Esophagus muscularis mucosa (tissue), 4 donors: ENCODE measurements at regions not wholly inside any gene's neighbourhood (a gene's known extent, or its start where the extent isn't known, plus 50 kb on each side); places are given as distances from the start of the nearest gene placed in this dataset.
"Not testable (repeated sequence)": the region's sequence is repeated elsewhere in the genome, so short reads cannot be mapped to it uniquely, and the experiment has no call there.

Source experiments
- DNase-seq: peaks from one replicate; pipeline ENCODE4 v3.0.0-alpha.2; 2017; ENCODE audit errors: extremely low spot score
- H3K27ac ChIP-seq, 4 donors: fragments of 200-600 bp; sonication (generic); replicated peaks in 1 of 4; 1 replicate in 3 of 4; 2 replicates in 1 of 4; pipeline ENCODE4 v1.5.1; 2016 to 2019; ENCODE audit warnings: mild to moderate bottlenecking in 1 of 4
- H3K27me3 ChIP-seq, 4 donors: fragments of 200-600 bp; sonication (generic); one replicate each; pipeline versions ENCODE4 v1.5.1 to v1.6.0; 2016 to 2019
- H3K36me3 ChIP-seq, 4 donors: fragments of 200-600 bp; sonication (generic); one replicate each; pipeline ENCODE4 v1.5.1; 2016 to 2019
- H3K4me1 ChIP-seq, 4 donors: fragments of 200-600 bp; sonication (generic); one replicate each; pipeline ENCODE4 v1.5.1; 2016 to 2019
- H3K4me3 ChIP-seq, 4 donors: fragments of 200-600 bp; sonication (generic); 1 replicate in 2 of 4; 2 replicates in 2 of 4; pipeline ENCODE4 v1.5.1; 2016 to 2019; ENCODE audit warnings: mild to moderate bottlenecking in 4 of 4, moderate library complexity in 1 of 4
- H3K9me3 ChIP-seq, 4 donors: fragments of 200-600 bp; sonication (generic); 1 replicate in 3 of 4; 2 replicates in 1 of 4; pipeline ENCODE4 v1.5.1; 2016 to 2019
- EP300 ChIP-seq: sonication (generic); formaldehyde crosslinking; IDR thresholded peaks from one replicate; pipeline ENCODE4 v1.6.1; 2017; ENCODE audit warnings: antibody characterized with exemption
- POLR2A ChIP-seq: fragments of 450-650 bp; IDR thresholded peaks from one replicate; pipeline ENCODE4 v1.6.1; 2017; ENCODE audit warnings: antibody characterized with exemption, moderate library complexity, mild to moderate bottlenecking, low read depth
- POLR2AphosphoS5 ChIP-seq, 2 donors: sonication (generic); formaldehyde crosslinking; IDR thresholded peaks; one replicate each; pipeline ENCODE4 v1.6.1; 2017; ENCODE audit warnings: antibody characterized with exemption in 2 of 2
- WGBS: methylation state at CpG from one replicate; pipeline ENCODE4 v1.1.5; 2018; 5-methylcytosine and 5-hydroxymethylcytosine counted together
- intact Hi-C: fragments of 100-400 bp; cut with DNase I; formaldehyde crosslinking; loops from one replicate; pipeline ENCODE4 v1.15.1; 2023
- TF ChIP-seq, protein P1 (sequence below), 3 experiments: fragments of 200-600 bp in 2 of 3; fragments of 450-650 bp in 1 of 3; sonication (generic) in 2 of 3; IDR thresholded peaks; one replicate each; pipeline ENCODE4 v1.5.1; 2017 to 2019; ENCODE audit warnings: antibody characterized with exemption in 3 of 3, mild to moderate bottlenecking in 2 of 3, moderate library complexity in 1 of 3

DNA sequence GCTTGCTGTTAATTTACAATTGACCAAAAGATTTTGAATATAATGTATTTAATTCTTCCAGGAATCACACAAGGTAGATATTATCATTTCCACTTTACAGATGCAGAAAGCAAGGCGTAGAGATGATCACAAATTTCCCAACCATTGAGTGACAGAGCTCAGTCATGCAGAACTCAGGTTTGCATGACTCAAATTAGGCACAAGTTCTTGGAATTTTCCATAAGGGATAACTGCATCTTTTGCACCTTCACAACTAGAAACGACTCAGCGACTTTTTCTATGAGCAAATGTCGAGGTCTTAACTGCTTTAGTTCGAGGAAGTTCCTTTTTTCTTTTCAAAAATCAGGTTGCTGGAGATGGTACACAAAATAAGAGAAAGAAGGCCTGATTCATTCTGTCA is 265.5 kb upstream of the PAPPA start:
- H3K27ac ChIP-seq: no peak overlapping the region
- 89% methylated on average over 5 of the region's 5 CpGs for WGBS
- H3K36me3 ChIP-seq: no peaks in the 10 kb centered on the region
- TF ChIP-seq EP300 (no peak), POLR2A (no peak), POLR2AphosphoS5 (IDR thresholded peaks at IDR 0.05) (no peak)
- TF ChIP-seq, protein P1, sequence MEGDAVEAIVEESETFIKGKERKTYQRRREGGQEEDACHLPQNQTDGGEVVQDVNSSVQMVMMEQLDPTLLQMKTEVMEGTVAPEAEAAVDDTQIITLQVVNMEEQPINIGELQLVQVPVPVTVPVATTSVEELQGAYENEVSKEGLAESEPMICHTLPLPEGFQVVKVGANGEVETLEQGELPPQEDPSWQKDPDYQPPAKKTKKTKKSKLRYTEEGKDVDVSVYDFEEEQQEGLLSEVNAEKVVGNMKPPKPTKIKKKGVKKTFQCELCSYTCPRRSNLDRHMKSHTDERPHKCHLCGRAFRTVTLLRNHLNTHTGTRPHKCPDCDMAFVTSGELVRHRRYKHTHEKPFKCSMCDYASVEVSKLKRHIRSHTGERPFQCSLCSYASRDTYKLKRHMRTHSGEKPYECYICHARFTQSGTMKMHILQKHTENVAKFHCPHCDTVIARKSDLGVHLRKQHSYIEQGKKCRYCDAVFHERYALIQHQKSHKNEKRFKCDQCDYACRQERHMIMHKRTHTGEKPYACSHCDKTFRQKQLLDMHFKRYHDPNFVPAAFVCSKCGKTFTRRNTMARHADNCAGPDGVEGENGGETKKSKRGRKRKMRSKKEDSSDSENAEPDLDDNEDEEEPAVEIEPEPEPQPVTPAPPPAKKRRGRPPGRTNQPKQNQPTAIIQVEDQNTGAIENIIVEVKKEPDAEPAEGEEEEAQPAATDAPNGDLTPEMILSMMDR (IDR thresholded peaks at IDR 0.05): no peak
- no peaks in the 10 kb centered on the region for H3K9me3 ChIP-seq
- intact Hi-C loops: no loop called here
- no peak for DNase-seq
- no peaks in the 10 kb centered on the region for H3K27me3 ChIP-seq
- no peaks in the 10 kb centered on the region for H3K4me1 ChIP-seq
- no peak overlapping the region for H3K4me3 ChIP-seq

DNA sequence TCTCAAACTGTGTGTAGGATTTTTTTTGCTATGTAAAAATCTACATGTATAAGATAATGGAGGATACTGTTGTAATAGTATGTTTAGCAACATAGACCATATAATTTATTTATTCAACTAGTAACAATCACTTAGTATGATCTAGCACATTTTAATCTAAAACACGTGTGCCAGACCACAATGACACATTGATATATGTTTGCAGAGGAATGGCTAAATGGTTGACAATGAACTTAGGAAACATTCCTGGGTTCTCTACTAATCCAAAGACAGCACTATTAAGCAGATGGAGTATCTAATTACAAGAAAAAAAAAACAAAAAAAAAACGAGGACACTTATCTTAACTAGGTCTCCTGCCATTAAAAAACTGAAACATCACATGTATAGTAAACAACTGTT is 261.7 kb upstream of the PAPPA start:
- 42% methylated on average over 2 of the region's 2 CpGs for WGBS
- Histone ChIP-seq H3K27ac (no peak overlapping the region), H3K4me1 (no peaks in the 10 kb centered on the region), H3K9me3 (no peaks in the 10 kb centered on the region), H3K27me3 (no peaks in the 10 kb centered on the region), H3K4me3 (no peak overlapping the region), H3K36me3 (no peaks in the 10 kb centered on the region)
- intact Hi-C loops: no loop called here
- TF ChIP-seq, protein P1 (IDR thresholded peaks at IDR 0.05): no peak
- TF ChIP-seq POLR2A (no peak), POLR2AphosphoS5 (IDR thresholded peaks at IDR 0.05) (no peak), EP300 (no peak)
- DNase-seq: no peak

DNA sequence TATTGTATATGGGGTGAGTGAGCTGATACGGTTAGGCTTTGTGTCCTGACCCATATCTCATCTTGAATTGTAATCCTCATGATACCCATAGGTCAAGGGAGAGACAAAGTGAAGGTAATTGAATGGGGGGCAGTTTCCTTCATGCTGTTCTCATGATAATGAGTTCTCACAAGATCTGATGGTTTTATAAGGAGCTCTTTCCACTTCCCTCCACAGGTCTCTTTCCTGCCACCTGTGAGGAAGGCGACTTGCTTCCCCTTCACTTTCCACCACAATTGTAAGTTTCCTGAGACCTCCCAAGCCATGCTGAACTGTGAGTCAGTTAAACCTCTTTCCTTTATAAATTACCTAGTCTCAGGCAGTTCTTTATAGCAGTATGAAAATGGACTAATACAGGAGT is 255.1 kb upstream of the PAPPA start:
- H3K36me3 ChIP-seq, H3K27ac ChIP-seq, H3K9me3 ChIP-seq, H3K4me3 ChIP-seq, H3K4me1 ChIP-seq, intact Hi-C loops, H3K27me3 ChIP-seq, DNase-seq: not testable (repeated sequence)
- WGBS: 71% methylated on average over 2 of the region's 2 CpGs

DNA sequence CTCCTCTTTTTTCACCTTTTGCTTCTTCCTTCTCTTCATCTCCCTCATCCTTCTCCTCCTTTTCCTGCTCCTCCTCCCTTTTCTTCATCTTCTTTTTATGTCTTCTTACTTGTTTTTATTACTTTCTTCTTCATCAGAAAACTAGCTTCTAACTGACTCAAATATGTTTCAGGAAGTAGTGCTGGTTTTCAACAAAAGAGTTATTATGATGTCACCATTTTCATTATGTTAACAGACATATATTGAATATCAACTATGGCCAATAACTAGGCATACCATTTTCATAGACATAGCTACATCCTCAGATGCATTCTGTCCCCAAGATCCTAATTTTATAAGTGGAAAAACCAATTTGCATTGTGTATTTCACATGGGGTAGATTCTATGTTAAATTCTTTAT is 252.9 kb upstream of the PAPPA start:
- intact Hi-C loops: loop anchor here (10.0 kb wide), 1 partner anchor 64 kb away; no protein-coding TSS in a partner anchor

DNA sequence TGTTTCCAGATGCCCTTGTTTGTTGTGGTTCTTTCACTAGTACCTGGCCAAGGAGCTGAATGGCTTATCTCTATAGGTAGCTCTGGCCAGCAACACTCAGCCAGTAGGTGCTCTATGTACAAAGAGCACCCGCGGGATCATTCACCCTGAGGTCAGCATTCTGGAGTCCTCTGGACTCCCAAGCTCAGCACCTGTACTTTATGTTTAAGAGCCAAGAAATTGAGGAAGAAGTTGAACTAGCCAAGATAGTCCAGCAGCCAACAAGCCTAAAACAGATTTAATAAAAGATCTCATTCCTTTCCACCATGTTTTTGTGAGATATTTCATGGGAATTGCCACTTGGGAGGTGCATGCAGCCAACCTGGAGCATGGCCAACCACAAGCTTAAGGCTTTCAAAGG is 242.6 kb upstream of the PAPPA start:
- H3K36me3 ChIP-seq: no peaks in the 10 kb centered on the region
- H3K4me3 ChIP-seq: no peak overlapping the region
- intact Hi-C loops: no loop called here
- TF ChIP-seq EP300 (no peak), POLR2AphosphoS5 (IDR thresholded peaks at IDR 0.05) (no peak), POLR2A (no peak)
- TF ChIP-seq, protein P1 (IDR thresholded peaks at IDR 0.05): no peak
- DNase-seq: no peak
- H3K27me3 ChIP-seq: no peaks in the 10 kb centered on the region
- peaks cover 0 to 5% (median 0%) of the 10 kb centered on the region in 4 donors for H3K4me1 ChIP-seq
- 100% methylated on average over 2 of the region's 2 CpGs for WGBS
- H3K27ac ChIP-seq: no peak overlapping the region
- no peaks in the 10 kb centered on the region for H3K9me3 ChIP-seq

More for the DNA sequence above, 252.9 kb upstream of the PAPPA start:
- Histone ChIP-seq H3K4me3 (no peak overlapping the region), H3K4me1 (no peaks in the 10 kb centered on the region), H3K27me3 (no peaks in the 10 kb centered on the region), H3K27ac (no peak overlapping the region), H3K36me3 (no peaks in the 10 kb centered on the region), H3K9me3 (no peaks in the 10 kb centered on the region)
- DNase-seq: no peak
- no peak for TF ChIP-seq POLR2A
- TF ChIP-seq POLR2AphosphoS5 (IDR thresholded peaks at IDR 0.05): no peak
- TF ChIP-seq, protein P1 (IDR thresholded peaks at IDR 0.05): no peak
- no peak for TF ChIP-seq EP300
